ENCODE measurements at regions not wholly inside any gene's neighbourhood (a gene's known extent, or its start where the extent isn't known, plus 50 kb on each side); places are given as distances from the start of the nearest gene placed in this dataset.

DNA sequence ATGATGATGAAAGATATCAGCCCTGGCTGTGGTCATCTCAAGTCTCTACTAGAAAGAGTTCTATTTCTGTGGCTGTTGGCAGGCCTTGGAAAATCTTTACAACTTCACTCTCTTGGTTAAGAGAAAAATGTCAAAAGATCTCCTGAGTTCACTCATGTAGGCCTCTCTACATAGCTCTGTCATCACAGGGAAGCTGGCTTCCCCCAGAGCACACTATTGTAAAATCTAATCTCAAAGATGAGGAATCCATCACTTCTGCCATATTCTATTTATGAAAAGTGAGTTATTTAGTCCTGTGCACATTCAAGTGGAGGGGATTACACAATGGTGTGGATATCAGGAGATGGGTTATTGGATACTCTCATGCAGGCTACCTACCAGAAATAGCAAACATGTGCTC is 388.4 kb upstream of the HS3ST1 start:
- no peak for TF ChIP-seq CTCF (IDR thresholded peaks at IDR 0.05; ENCODE audit: low read depth, low read length)
- TF ChIP-seq EZH2phosphoT487 (IDR thresholded peaks at IDR 0.05; ENCODE audit: low read depth) = no peak
